ENCODE measurements at regions not wholly inside any gene's neighbourhood (a gene's known extent, or its start where the extent isn't known, plus 50 kb on each side); places are given as distances from the start of the nearest gene placed in this dataset.

DNA sequence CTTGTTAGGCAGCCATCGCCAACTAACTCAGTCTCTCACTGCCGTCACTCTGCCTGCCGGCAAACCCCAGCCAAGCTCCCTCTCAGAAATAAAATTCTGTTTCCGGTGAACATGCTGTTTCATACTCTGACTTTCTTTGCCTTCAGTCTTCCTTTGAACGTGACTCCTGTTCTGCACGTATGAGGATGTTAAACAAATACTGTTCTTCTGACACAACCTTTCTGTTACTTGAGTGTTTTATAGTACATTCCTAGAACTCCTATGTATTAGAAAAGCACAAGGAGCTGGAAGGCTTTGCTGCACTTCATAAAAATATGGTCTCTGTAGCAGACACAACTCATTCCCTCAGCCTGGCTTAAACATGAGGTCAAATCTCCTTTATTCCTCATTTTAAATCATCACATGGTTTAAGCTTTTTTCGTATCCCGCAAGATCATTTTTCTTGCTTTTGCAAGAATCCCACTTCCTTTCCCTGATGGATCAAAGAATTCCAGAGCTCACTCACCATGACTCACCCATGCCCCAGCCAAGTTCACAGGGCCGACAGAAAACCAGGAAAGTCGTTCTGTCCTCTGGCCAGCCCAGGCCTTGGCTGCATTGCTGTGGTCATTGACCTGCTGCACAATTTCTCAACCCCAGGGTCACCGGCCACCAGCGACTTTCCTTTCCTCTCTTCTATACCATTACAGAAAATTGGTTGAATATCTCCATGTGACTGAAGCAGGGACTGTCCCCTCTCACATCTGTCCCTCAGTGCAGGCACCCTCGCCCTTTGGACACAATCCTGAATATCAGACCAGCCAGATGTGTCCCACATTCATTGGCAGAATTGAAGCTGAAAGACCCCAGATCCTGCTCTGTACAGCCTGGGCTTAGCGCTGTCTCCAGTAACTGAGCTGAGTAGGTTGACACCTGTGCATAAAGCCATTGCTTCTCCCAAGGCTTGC is 183.1 kb upstream of the ARL4C start:
- no peak overlapping the region for H2AFZ ChIP-seq (ENCODE audit: low read depth, low read length)
- H3K36me3 ChIP-seq (ENCODE audit: insufficient read depth, low read length) = no peaks in the 10 kb centered on the region
- H3K9me3 ChIP-seq (ENCODE audit: low read length) = no peaks in the 10 kb centered on the region
- H3K27me3 ChIP-seq (ENCODE audit: insufficient read depth, low read length) = no peaks in the 10 kb centered on the region
- peaks cover 58% of the 10 kb centered on the region for H3K4me1 ChIP-seq (ENCODE audit: insufficient read depth, low read length)
- no peak overlapping the region for H3K4me3 ChIP-seq (ENCODE audit: low read length)

DNA sequence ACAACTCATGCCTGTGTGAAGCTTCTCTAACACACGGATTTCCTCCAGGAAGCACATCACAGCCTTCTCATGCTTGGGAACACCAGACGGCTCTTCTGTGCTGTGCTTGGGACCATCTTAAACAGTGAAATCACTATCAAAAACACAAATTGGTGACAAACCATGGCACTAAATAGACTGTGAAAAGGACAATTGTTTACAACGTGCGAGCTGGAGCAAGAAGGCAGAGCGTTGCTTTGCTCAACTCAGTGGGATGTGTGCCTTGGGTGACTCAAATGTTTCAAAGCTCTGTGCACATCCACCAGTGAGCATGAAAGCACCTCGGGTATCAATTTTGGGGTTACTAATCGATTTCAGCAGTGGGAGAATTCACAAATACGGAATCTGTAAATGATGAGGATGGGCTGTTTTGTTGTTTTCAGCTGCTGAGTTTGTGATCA is 182.4 kb upstream of the ARL4C start:
- Histone ChIP-seq H3K4me1 (ENCODE audit: insufficient read depth, low read length) (peaks cover 62% of the 10 kb centered on the region), H3K27me3 (ENCODE audit: insufficient read depth, low read length) (no peaks in the 10 kb centered on the region), H3K9me3 (ENCODE audit: low read length) (no peaks in the 10 kb centered on the region), H3K36me3 (ENCODE audit: insufficient read depth, low read length) (no peaks in the 10 kb centered on the region), H3K4me3 (ENCODE audit: low read length) (no peak overlapping the region), H2AFZ (ENCODE audit: low read depth, low read length) (no peak overlapping the region)

- no peak overlapping the region for H2AFZ ChIP-seq (ENCODE audit: low read depth, low read length)
- no peak overlapping the region for H3K4me3 ChIP-seq (ENCODE audit: low read length)
- no peaks in the 10 kb centered on the region for H3K36me3 ChIP-seq (ENCODE audit: insufficient read depth, low read length)
- H3K4me1 ChIP-seq (ENCODE audit: insufficient read depth, low read length) = peaks cover 56% of the 10 kb centered on the region
- peaks cover 1% of the 10 kb centered on the region for H3K9me3 ChIP-seq (ENCODE audit: low read length)
- no peaks in the 10 kb centered on the region for H3K27me3 ChIP-seq (ENCODE audit: insufficient read depth, low read length)
These were observed 181.8 kb upstream of the ARL4C start for GRCh38 chr2:234678711-234679110.

DNA sequence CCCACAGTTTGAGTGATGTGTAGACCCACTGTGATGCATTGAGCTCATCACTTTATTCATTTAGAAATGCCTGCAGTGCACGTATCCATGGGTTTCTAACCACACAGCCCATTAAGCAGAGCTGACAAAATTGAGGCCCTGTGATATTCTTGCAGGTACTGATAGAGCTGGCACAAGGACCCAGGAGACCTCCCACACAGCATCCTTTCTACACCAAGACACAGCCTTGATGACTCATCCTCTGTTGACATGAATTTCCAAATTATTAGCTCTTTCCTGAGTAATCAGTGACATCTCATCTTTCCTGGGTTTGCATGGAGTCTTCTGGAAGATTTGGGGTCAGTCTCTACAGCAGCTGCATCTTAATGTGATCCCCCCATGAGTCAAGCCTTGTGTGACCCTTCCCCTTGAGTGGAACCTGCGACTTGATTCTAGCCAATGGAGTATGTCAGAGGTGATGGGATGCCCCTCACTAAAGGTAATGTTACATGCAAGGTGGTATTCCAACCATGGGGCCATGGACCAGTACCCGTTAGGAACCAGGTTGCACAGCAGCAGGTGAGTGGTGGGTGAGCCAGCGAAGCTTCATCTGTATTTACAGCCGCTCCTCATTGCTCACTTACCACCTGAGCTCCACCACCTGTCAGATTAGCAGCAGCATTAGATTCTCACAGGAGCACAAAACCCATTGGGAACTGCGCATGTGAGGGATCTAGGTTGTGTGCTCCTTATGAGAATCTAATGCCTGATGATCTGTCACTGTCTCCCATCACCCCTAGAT is 181.1 kb upstream of the ARL4C start:
- no peaks in the 10 kb centered on the region for H3K27me3 ChIP-seq (ENCODE audit: insufficient read depth, low read length)
- no peaks in the 10 kb centered on the region for H3K36me3 ChIP-seq (ENCODE audit: insufficient read depth, low read length)
- H3K9me3 ChIP-seq (ENCODE audit: low read length) = peaks cover 6% of the 10 kb centered on the region
- H3K4me3 ChIP-seq (ENCODE audit: low read length) = no peak overlapping the region
- peaks cover 54% of the 10 kb centered on the region for H3K4me1 ChIP-seq (ENCODE audit: insufficient read depth, low read length)
- H2AFZ ChIP-seq (ENCODE audit: low read depth, low read length) = no peak overlapping the region

DNA sequence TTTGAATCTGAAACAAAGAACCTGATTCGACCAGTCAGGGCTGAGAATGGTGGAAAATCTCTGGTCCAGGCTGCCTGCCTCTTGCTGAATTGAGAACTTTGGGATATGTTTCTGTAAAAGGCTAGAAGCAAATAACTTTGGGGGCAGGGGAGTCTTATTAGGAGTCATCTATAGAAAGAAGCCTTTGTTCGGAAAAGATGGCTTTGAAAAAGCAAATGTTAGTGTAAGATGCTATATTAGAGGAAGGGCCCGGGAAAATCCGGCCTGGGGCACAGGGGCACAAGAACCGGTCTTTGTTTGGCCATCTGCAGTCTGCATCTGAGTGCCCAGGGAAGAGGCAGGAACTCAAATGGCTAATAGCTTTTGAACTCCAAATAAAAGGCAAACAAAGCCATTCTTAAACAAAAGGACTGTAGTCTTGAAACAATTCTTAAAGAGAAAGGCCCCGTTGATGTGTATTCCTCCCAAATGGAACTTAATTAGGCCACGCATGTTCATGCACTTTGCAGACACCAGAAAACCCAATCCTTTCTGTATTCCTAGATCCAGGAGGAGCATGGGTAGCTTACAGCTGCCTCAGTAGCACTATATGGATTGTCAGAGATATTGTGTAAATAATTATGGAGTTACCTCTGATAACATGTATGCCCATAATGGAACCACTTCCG is 180.0 kb upstream of the ARL4C start:
- H3K27me3 ChIP-seq (ENCODE audit: insufficient read depth, low read length) = no peaks in the 10 kb centered on the region
- H2AFZ ChIP-seq (ENCODE audit: low read depth, low read length) = peak overlapping the region; percentile 33
- H3K4me1 ChIP-seq (ENCODE audit: insufficient read depth, low read length) = peaks cover 44% of the 10 kb centered on the region
- no peaks in the 10 kb centered on the region for H3K36me3 ChIP-seq (ENCODE audit: insufficient read depth, low read length)
- peaks cover 8% of the 10 kb centered on the region for H3K9me3 ChIP-seq (ENCODE audit: low read length)
- H3K4me3 ChIP-seq (ENCODE audit: low read length) = no peak overlapping the region

DNA sequence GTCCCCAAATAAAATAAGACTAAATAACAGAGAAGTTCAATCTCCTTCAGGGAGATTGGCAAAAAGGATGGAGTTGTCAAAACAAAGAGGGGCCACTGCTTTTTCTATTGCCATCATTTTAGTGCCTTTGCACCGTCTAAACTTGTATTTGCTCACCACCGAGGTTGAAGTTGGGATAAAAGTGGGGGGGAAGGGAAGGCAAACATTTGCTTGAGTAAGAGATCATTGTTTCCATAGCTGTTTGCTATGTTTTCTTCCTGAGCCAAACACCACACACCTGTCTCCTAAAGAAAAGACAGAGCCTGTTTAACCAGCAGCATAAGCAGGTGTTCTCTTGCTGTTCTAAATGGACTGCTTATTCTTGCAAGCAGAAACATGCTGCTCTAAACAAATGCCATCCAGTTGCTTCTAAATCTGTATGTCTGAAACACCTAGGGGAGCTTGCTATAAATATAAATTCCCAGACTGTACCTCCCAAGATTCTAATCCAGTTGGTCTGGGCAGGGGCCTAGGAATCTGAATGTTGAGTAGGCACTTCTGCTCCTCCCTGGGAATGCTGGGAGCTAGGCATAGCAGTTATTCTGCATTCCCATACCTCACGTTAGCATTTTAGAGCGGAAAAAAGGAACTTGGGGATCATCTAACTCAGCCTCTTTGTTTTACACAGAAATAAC is 179.4 kb upstream of the ARL4C start:
- H3K9me3 ChIP-seq (ENCODE audit: low read length) = peaks cover 8% of the 10 kb centered on the region
- peak overlapping the region; percentile 33 for H2AFZ ChIP-seq (ENCODE audit: low read depth, low read length)
- no peaks in the 10 kb centered on the region for H3K36me3 ChIP-seq (ENCODE audit: insufficient read depth, low read length)
- H3K27me3 ChIP-seq (ENCODE audit: insufficient read depth, low read length) = no peaks in the 10 kb centered on the region
- H3K4me1 ChIP-seq (ENCODE audit: insufficient read depth, low read length) = peaks cover 41% of the 10 kb centered on the region
- no peak overlapping the region for H3K4me3 ChIP-seq (ENCODE audit: low read length)

GRCh38 chr2:234674781-234675201 is 177.9 kb upstream of the ARL4C start:
- no peaks in the 10 kb centered on the region for H3K36me3 ChIP-seq (ENCODE audit: insufficient read depth, low read length)
- no peak overlapping the region for H2AFZ ChIP-seq (ENCODE audit: low read depth, low read length)
- H3K4me1 ChIP-seq (ENCODE audit: insufficient read depth, low read length) = peaks cover 38% of the 10 kb centered on the region
- no peak overlapping the region for H3K4me3 ChIP-seq (ENCODE audit: low read length)
- peaks cover 8% of the 10 kb centered on the region for H3K9me3 ChIP-seq (ENCODE audit: low read length)
- H3K27me3 ChIP-seq (ENCODE audit: insufficient read depth, low read length) = no peaks in the 10 kb centered on the region

DNA sequence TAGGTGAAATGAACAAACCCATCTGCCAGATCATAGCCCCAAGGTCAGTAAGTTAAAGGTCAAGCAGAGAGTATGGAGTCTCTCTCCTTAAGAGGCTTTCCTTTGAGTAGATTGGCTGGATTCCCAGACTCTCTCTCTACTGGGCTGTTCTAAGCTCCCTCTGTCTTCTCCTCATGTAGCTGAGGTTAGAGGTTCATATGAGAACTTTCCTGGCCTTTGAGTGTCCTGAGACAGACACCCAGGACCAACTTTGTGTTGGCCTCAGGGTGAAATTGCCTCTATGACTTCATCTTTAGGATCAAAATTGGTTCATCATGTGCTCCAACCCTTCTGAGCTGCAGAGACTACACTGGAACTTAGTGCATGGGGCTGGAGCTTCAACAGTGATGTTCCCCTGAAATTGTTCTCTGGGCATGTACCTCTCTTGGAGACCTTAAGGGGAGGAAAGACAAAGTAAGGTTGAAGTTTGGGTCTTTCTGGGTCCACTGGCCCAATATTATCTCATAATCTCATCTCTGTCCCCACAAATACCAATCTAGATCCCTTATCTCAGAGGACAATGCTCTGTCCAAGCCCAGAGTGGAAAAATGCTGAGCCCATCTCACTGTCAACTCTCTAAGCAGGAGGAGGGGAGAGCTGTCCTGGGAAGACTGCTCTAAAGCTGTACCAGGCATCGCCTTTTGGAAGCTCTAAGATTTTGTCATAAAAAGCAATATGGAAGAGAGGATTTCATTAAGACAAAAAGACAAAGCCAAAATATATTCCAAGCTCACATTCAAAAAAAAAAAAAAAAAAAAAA is 177.3 kb upstream of the ARL4C start:
- no peak overlapping the region for H2AFZ ChIP-seq (ENCODE audit: low read depth, low read length)
- H3K4me1 ChIP-seq (ENCODE audit: insufficient read depth, low read length) = peaks cover 38% of the 10 kb centered on the region
- H3K27me3 ChIP-seq (ENCODE audit: insufficient read depth, low read length) = no peaks in the 10 kb centered on the region
- H3K9me3 ChIP-seq (ENCODE audit: low read length) = peaks cover 8% of the 10 kb centered on the region
- no peak overlapping the region for H3K4me3 ChIP-seq (ENCODE audit: low read length)
- H3K36me3 ChIP-seq (ENCODE audit: insufficient read depth, low read length) = no peaks in the 10 kb centered on the region

DNA sequence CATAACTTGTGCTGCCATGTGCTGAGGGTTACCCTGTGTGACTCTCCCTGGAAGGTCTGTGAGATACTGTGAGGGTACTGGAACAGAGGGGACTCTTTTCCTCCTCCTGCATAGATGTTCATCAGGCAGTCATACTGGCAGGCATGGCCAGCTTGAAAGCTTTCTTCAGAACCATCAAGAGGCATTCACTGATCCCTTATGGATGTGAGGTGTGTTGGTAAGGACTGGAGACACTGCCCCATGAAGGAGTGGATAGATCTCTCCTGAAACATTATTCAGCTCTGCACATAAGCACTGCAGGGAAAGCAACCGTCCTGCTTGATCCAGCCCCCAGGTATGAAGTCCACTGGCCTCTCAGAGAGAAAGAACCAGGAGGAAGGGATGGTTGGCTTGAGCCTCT is 176.6 kb upstream of the ARL4C start:
- H3K4me3 ChIP-seq (ENCODE audit: low read length) = no peak overlapping the region
- no peaks in the 10 kb centered on the region for H3K36me3 ChIP-seq (ENCODE audit: insufficient read depth, low read length)
- H2AFZ ChIP-seq (ENCODE audit: low read depth, low read length) = no peak overlapping the region
- peaks cover 38% of the 10 kb centered on the region for H3K4me1 ChIP-seq (ENCODE audit: insufficient read depth, low read length)
- H3K27me3 ChIP-seq (ENCODE audit: insufficient read depth, low read length) = no peaks in the 10 kb centered on the region
- peaks cover 8% of the 10 kb centered on the region for H3K9me3 ChIP-seq (ENCODE audit: low read length)

GRCh38 chr2:234672498-234673150 is 175.7 kb upstream of the ARL4C start:
- no peaks in the 10 kb centered on the region for H3K27me3 ChIP-seq (ENCODE audit: insufficient read depth, low read length)
- no peak overlapping the region for H3K4me3 ChIP-seq (ENCODE audit: low read length)
- peaks cover 38% of the 10 kb centered on the region for H3K4me1 ChIP-seq (ENCODE audit: insufficient read depth, low read length)
- peaks cover 8% of the 10 kb centered on the region for H3K9me3 ChIP-seq (ENCODE audit: low read length)
- no peak overlapping the region for H2AFZ ChIP-seq (ENCODE audit: low read depth, low read length)
- H3K36me3 ChIP-seq (ENCODE audit: insufficient read depth, low read length) = no peaks in the 10 kb centered on the region

- no peaks in the 10 kb centered on the region for H3K27me3 ChIP-seq (ENCODE audit: insufficient read depth, low read length)
- H3K36me3 ChIP-seq (ENCODE audit: insufficient read depth, low read length) = no peaks in the 10 kb centered on the region
These were observed 174.8 kb upstream of the ARL4C start for GRCh38 chr2:234671716-234672115.

More at GRCh38 chr2:234671716-234672115, 174.8 kb upstream of the ARL4C start:
- Histone ChIP-seq H2AFZ (ENCODE audit: low read depth, low read length) (no peak overlapping the region), H3K4me3 (ENCODE audit: low read length) (no peak overlapping the region), H3K9me3 (ENCODE audit: low read length) (peaks cover 8% of the 10 kb centered on the region), H3K4me1 (ENCODE audit: insufficient read depth, low read length) (peaks cover 29% of the 10 kb centered on the region)

Measured in neuron (in vitro differentiated cells).